ENCODE measurements at regions not wholly inside any gene's neighbourhood (a gene's known extent, or its start where the extent isn't known, plus 50 kb on each side); places are given as distances from the start of the nearest gene placed in this dataset.

DNA sequence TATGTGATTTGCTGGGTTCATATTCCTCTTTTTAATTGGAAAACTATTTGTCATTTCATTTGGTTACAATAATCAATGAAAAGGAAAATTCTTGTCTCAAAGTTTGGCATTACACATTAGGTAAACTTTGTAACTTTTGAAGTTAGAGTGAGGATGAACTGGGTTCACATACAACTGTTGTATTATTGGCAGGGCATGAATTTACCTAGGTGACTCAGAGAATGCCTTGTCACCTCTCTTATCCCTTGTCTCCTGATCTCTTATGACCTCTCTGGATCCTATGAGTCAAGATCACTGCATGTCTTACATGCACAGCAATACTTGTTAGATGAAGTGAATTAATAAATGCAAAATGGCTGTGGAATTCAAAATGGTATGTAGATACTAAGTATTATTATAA, 563.4 kb upstream of the GCFC2 start:
- Histone ChIP-seq H3K27me3 (ENCODE audit: control insufficient read depth, insufficient read depth, low read length) (no peaks in the 10 kb centered on the region), H3K27ac (ENCODE audit: low read length) (no peak overlapping the region), H3K4me3 (ENCODE audit: low read depth in 2 of 2, low read length in 2 of 2) (no peak overlapping the region), H3K9me3 (ENCODE audit: control insufficient read depth, insufficient read depth, low read depth, low read length) (no peaks in the 10 kb centered on the region; the same call in 1 of the 2 replicates), H3K36me3 (ENCODE audit: control insufficient read depth, insufficient read depth, low read length) (no peaks in the 10 kb centered on the region), H3K4me1 (ENCODE audit: control insufficient read depth, insufficient read depth, low read length) (no peaks in the 10 kb centered on the region)
- DNase-seq (ENCODE audit: low read depth, low spot score) (no peak), ATAC-seq (no peak)
- in situ Hi-C loops (cut with HindIII; ENCODE audit: low pct_unique_long_range_greater_than_20kb, low sequenced_read_pairs) (no loop called here), intact Hi-C loops (cut with micrococcal nuclease; ENCODE audit: unreplicated experiment) (no loop called here)
- TF ChIP-seq, protein P1, sequence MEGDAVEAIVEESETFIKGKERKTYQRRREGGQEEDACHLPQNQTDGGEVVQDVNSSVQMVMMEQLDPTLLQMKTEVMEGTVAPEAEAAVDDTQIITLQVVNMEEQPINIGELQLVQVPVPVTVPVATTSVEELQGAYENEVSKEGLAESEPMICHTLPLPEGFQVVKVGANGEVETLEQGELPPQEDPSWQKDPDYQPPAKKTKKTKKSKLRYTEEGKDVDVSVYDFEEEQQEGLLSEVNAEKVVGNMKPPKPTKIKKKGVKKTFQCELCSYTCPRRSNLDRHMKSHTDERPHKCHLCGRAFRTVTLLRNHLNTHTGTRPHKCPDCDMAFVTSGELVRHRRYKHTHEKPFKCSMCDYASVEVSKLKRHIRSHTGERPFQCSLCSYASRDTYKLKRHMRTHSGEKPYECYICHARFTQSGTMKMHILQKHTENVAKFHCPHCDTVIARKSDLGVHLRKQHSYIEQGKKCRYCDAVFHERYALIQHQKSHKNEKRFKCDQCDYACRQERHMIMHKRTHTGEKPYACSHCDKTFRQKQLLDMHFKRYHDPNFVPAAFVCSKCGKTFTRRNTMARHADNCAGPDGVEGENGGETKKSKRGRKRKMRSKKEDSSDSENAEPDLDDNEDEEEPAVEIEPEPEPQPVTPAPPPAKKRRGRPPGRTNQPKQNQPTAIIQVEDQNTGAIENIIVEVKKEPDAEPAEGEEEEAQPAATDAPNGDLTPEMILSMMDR (IDR thresholded peaks at IDR 0.05), result no peak
- TF ChIP-seq SIN3A (IDR thresholded peaks at IDR 0.05; ENCODE audit: borderline replicate concordance, insufficient read depth, low read depth, low read length) (no peak), POLR2AphosphoS5 (IDR thresholded peaks at IDR 0.05; ENCODE audit: low read depth, low read length) (no peak), TCF7L2 (IDR thresholded peaks at IDR 0.05; ENCODE audit: low read depth, low read length) (no peak)
- TF ChIP-seq, protein P2, sequence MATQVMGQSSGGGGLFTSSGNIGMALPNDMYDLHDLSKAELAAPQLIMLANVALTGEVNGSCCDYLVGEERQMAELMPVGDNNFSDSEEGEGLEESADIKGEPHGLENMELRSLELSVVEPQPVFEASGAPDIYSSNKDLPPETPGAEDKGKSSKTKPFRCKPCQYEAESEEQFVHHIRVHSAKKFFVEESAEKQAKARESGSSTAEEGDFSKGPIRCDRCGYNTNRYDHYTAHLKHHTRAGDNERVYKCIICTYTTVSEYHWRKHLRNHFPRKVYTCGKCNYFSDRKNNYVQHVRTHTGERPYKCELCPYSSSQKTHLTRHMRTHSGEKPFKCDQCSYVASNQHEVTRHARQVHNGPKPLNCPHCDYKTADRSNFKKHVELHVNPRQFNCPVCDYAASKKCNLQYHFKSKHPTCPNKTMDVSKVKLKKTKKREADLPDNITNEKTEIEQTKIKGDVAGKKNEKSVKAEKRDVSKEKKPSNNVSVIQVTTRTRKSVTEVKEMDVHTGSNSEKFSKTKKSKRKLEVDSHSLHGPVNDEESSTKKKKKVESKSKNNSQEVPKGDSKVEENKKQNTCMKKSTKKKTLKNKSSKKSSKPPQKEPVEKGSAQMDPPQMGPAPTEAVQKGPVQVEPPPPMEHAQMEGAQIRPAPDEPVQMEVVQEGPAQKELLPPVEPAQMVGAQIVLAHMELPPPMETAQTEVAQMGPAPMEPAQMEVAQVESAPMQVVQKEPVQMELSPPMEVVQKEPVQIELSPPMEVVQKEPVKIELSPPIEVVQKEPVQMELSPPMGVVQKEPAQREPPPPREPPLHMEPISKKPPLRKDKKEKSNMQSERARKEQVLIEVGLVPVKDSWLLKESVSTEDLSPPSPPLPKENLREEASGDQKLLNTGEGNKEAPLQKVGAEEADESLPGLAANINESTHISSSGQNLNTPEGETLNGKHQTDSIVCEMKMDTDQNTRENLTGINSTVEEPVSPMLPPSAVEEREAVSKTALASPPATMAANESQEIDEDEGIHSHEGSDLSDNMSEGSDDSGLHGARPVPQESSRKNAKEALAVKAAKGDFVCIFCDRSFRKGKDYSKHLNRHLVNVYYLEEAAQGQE (IDR thresholded peaks at IDR 0.05; ENCODE audit: insufficient read depth in 1 of 2, low read depth in 2 of 2, low read length in 1 of 2), result no peak
- BruUV-seq (replicated peaks), result no TSS peak
- ChIA-PET CTCF (no interaction called here), POLR2A (no interaction called here)

DNA sequence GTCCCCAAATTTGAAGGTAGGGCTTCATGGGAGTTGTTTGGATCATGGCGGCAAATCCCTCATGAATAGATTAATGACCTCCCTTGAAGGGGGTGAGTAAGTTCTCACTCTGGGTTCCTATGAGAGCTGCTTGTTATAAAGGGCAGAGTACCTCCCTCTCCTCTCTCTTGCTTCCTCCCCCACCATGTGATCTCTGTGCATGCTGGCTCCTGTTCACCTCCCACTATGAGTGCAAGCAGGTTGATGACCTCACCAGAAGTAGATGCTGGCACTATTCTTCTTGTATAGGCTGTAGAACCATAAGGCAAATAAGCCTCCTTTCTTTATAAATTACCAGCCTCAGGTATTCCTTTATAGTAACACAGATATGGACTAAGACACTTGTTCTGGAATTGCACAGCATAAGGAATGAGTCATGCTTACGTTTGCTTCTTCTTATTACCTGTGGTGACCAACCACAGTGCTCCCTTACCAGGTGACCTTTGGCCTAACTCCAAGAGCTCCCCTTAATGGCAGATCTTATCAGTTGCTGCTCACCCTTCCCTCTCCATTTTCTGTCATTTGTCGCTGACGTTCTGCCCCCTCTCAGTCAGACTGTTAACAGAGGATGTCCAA, 559.5 kb upstream of the GCFC2 start:
- TF ChIP-seq SIN3A (IDR thresholded peaks at IDR 0.05; ENCODE audit: borderline replicate concordance, insufficient read depth, low read depth, low read length) (no peak), TCF7L2 (IDR thresholded peaks at IDR 0.05; ENCODE audit: low read depth, low read length) (no peak), POLR2AphosphoS5 (IDR thresholded peaks at IDR 0.05; ENCODE audit: low read depth, low read length) (no peak)
- TF ChIP-seq, protein P2 (IDR thresholded peaks at IDR 0.05; ENCODE audit: insufficient read depth in 1 of 2, low read depth in 2 of 2, low read length in 1 of 2), result no peak
- TF ChIP-seq, protein P1 (IDR thresholded peaks at IDR 0.05), result no peak
- Histone ChIP-seq H3K27me3 (ENCODE audit: control insufficient read depth, insufficient read depth, low read length) (no peaks in the 10 kb centered on the region), H3K27ac (ENCODE audit: low read length) (no peak overlapping the region), H3K4me3 (ENCODE audit: low read depth in 2 of 2, low read length in 2 of 2) (no peak overlapping the region), H3K36me3 (ENCODE audit: control insufficient read depth, insufficient read depth, low read length) (no peaks in the 10 kb centered on the region), H3K4me1 (ENCODE audit: control insufficient read depth, insufficient read depth, low read length) (no peaks in the 10 kb centered on the region), H3K9me3 (ENCODE audit: control insufficient read depth, insufficient read depth, low read depth, low read length) (no peaks in the 10 kb centered on the region)
- ATAC-seq (no peak), DNase-seq (ENCODE audit: low read depth, low spot score) (no peak)
- intact Hi-C loops (cut with micrococcal nuclease; ENCODE audit: unreplicated experiment) (no loop called here), in situ Hi-C loops (cut with HindIII; ENCODE audit: low pct_unique_long_range_greater_than_20kb, low sequenced_read_pairs) (no loop called here)
- BruUV-seq (replicated peaks), result no TSS peak
- ChIA-PET CTCF (no interaction called here), POLR2A (no interaction called here)

Data from Panc1 (cell line).